Bone marrow (tissue), 2 donors: ENCODE measurements at regions not wholly inside any gene's neighbourhood (a gene's known extent, or its start where the extent isn't known, plus 50 kb on each side); places are given as distances from the start of the nearest gene placed in this dataset.
"Not testable (repeated sequence)": the region's sequence is repeated elsewhere in the genome, so short reads cannot be mapped to it uniquely, and the experiment has no call there.

Source experiments
- DNase-seq, 2 donors: peaks; one replicate each; lab custom pipeline; 2025; lab: John Stamatoyannopoulos, UW

DNA sequence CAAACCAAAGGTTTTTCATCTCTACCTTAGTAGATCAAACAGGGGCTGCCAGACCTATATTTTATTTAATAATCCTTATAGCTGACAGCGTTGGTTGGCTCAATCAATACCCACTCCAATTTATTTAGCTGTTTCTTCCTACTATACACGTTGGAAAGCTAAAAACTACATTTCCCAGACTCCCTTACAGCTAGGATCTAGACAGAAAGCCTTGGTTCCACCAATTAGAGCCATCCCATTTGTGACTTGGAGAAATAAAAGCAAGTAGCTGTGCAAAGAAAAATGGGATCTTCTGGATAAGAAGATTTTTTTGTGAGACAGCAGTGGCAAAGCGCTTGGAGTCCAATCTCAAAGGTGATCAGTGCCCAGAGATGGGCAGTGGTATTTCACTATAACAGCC, 331.3 kb upstream of the MEIS1 start:
- DNase-seq = no peak

DNA sequence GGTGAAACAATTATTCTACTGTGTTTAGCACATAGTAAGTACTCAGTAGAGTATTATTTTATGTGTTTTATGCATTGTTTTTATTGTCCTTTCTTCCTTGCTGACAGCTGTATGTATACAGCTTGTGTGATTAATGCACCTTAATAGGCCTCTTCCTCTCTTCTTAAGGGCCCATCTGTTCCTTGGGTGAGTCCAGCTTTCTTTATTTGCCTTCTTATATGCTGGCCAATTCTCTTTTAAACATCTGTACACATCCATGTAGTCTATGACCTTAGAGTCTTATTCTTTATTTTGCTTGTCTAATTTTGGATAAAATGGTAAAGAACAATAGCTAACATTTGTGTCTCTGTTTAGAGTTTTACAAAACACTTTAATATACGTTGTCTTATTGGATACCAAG, 333.7 kb upstream of the MEIS1 start:
- no peak for DNase-seq

DNA sequence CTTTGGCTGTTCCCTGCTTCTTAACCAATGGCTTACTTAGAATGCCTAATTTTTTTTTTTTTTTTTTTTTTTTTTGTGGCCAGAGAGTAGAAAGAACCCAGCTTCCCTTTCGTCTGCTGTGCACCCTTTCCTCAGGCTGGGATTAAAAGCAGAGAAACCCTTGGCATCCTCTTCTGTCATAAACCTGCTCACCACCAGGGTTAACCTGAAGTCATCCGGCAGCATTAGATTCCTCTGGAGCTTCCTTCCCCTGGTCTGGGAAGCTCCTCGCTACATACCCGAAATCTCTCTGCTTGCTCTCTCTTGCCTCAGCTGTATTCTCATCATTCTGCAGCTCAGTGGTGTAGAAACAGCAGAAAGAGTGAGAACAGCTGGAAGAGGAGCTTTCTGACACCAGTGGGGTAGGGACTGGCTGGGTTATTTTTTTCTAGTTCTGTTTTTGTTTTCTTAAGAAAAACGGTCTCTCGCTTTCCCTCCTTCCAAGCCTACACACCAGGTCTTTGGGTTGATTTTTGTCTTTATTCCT, 339.0 kb upstream of the MEIS1 start:
- no peak for DNase-seq

- DNase-seq = not testable (repeated sequence)
Measured at GRCh38 chr2:66094689-66095088, 340.2 kb upstream of the MEIS1 start.

GRCh38 chr2:66093371-66093770, 341.6 kb upstream of the MEIS1 start:
- DNase-seq = no peak

GRCh38 chr2:66084948-66085590, 349.9 kb upstream of the MEIS1 start:
- DNase-seq = no peak

- DNase-seq = no peak
Measured at GRCh38 chr2:66082581-66082980, 352.3 kb upstream of the MEIS1 start.

DNA sequence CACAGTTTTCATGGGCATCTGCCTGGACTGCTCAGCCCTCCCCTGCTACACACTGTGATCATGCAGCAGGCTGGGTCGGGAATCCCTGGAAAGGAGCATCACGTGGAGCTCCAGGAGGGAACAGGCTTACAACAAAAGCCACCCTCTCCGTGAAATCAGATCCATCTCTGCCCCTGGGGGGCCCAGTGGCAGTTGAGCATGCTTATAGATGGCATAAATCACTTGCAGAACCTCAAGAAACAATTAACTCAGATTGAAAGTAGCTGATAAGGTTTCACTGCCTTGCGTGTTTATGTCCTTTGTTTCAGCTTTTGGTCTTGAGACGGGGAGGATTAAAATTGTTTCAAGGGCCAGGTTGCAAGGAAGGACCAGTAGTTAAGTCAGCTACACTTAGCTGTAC, 354.8 kb upstream of the MEIS1 start:
- no peak for DNase-seq

DNA sequence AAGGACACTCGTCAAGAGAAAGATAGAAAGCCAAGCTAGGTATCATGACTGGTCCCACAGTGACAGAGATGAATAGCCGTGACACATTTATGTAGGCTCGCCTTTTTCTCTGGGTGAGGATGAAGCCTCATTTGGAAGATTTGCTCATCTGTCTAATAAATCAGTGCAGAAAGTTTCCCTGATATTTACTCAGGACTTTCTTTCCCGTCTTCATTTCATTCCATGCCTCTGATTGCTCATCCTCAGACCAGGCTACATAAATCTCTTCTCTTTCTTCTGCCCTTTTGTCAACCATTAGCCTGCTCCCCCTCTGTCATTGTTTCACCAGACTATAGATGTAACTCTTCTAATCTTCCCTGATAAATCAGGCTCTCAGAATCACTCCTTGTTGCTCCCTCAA, 361.8 kb upstream of the MEIS1 start:
- DNase-seq = no peak

- DNase-seq = no peak
Measured at GRCh38 chr2:66070721-66071602, 364.0 kb upstream of the MEIS1 start.

DNA sequence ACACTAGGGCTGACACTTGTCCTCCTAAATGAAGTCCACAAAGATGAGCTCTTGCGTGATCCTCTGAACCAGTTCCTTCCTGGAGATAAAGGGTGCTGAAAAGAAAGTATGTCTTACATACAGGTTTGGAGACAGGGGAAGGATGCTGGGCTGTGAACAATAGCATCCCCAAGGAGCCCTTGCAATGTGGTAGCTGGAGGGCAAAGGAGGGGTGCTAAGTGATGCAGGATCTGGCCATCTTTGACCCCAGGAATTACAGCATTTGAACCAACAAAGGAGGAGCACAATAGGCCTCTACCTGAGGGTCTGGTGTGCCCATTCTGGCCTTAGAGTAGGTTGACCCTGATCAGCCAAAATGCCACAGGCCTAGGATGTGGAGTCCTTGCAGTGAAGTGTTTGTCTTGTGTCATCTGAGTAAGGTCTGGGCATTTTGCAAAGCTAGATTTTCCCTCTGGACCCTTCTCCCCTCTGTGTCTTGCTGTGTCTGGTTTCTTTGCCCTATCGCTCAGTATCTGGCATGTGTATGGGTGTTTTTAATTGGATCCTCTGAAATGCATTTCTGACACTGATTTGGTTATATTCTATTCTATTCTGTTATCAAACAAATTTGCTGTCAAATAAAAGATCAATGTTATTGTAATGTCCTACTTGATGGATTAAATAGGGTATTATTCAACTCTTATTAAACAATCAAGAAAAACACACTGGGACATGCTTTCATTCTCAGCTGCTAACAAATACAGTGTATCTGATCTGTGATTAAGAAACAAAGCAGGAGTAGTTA, 364.8 kb upstream of the MEIS1 start:
- no peak for DNase-seq

DNA sequence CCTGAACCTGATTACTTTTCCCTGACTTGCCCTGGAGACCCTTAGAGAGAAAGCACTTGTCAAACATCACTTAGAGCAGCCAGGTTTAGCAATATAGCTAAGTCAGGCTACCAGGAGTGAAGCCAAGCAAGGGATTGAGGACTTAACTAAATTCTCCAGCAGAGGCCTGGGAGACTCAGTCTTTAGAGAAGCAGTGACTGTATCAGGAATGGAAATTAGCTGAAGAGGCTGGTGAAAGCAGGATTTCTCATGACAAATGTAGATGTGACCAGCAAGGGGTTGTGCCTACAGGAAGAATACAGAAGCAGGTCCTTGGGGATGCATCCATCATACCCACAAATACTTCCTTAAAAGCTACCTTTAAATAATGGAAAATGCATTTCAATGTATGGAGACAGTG, 368.9 kb upstream of the MEIS1 start:
- DNase-seq = no peak

DNA sequence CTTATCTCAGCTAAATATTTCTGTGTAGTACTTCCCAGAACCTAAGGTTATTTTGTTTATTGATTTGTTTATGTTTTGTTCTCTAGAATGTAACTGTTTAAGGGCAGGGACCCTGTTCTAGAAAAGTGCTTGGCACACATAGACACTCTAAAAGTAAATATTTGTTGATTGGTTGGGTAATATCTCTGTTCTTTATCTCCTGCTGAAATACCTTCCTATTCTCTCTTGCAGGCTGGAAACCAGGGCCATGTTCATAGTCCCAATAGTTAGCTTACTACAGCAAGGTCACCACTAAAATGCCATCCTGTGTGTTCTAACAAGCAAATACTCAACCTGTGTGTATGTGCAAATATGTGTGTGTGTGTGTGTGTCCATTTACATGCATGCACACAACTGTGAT, 375.6 kb upstream of the MEIS1 start:
- no peak for DNase-seq

DNA sequence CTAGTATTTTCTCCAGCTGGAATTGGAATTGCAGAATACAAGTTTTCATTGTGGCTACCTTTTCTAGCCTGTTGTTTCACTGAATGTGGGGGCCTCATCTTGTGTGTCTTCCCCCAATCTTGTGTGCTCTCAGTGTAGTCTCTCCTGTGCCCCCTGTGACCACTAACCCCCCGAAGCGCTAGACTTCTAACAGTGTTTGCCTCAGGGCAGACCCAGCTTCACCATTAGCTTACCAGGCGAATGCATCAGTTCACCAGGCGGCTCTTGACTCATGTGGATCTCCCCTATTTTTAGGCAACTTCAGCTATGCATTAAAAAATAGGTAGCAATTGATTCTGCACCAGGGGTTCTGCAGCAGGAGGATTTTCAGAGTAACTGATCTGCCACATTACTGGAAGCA, 376.2 kb upstream of the MEIS1 start:
- DNase-seq = no peak

DNA sequence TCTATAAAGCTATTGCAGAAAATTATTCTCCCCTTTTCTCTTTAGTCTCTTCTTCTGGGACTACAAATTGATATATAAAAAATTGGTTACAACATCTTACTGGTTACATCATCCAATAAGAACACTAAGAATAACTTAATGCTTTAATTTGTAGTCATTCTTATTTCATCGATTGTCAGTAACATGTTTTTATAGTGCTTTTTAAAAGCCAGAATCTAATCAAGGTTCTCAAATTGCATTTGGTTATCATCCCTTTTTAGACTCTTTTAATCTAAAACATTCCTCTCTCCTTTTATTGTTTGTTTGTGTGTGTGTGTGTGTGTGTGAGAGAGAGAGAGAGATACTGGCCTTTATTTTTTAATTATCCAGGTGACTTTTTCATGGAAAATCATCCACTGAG, 377.1 kb upstream of the MEIS1 start:
- DNase-seq = no peak

DNA sequence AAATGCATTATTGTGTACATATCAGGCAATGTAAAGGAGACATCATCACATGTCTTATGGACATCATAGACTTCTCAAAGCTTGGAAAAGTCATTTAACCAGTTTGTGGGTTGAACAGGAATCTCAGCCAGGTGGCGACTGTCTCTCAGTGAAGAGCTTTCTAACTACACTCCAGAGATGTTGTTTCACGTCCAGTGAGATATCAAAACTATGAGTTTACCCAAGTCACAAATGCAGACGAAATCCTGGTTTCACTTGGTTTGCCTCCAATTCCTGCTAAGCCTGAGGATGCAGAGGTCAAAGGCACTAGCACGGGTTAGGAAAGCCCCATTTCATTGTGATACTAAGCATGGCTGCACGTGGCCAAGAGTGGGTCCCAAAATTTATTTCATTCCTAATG, 384.5 kb upstream of the MEIS1 start:
- no peak for DNase-seq

DNA sequence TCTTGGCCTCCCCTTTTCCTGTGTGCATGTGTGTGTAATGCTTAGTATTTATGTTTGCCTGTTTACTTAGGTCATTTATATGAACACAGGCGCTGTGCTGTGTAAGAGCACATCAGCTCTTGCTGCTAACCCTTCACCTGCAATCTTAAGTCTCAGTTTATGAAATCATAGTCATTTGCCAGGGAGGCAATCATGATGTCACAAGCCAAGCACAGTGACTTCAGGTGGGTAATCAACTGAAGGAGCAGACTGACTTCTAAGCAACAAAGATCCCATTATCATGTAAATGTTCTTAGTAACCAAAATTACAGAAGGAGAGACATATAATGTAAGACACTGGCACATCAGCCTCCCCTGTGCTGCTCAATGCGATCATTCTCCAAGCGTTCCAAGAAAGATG, 386.3 kb upstream of the MEIS1 start:
- DNase-seq = no peak

- DNase-seq = no peak
Measured at GRCh38 chr2:66041902-66042657, 392.8 kb upstream of the MEIS1 start.

GRCh38 chr2:66036948-66037347, 398.0 kb upstream of the MEIS1 start:
- no peak for DNase-seq

GRCh38 chr2:66034467-66034866, 400.5 kb upstream of the MEIS1 start:
- DNase-seq = no peak

DNA sequence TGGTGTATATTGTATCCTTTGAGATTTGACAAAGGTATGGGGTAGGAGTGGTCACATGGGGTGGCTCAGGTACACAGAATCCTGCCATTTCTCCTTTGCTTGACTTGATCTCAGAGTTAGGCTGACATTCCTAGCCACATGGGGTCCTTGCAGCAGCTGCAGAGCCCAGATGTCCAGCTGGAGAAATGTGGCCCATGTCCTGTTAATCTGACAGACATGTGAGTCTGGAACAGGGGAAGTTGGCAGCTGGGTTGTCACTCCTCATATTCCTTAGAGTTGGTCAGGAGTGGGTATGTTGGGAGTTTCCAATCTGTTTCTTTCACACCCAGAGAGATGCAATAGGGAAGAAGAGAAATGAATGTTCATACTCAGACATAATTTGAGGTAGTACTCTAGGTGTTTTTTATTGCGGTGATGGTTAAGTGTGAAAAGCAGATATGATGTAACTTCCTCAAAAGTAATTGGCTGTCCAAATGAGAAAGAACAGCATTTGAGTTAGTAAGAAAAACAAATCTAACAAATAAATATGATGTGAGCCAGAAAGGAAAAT, 402.6 kb upstream of the MEIS1 start:
- DNase-seq = no peak

DNA sequence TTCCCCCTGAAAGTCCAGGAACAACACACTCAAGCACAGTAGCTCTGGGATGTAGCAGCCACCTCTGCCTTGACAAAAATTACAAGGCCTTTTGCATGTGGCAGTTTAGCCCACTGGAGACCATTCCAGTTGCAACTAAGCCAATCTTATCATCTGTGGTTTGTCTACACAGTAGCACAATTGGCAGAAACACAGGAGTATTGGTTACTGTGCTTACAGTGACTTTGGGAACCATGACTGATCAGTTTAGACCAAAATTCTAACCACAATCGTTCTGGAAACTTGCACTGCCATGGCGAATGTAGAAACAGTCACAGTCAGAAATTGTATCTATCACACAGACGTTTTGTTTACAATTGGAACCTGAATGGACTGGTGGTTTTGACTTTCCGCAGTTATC, 403.7 kb upstream of the MEIS1 start:
- no peak for DNase-seq
